ENCODE measurements at regions not wholly inside any gene's neighbourhood (a gene's known extent, or its start where the extent isn't known, plus 50 kb on each side); places are given as distances from the start of the nearest gene placed in this dataset.

GRCh38 chr10:88222881-88223280 is 359.5 kb downstream of the PTEN start:
- no peaks in the 10 kb centered on the region for H3K79me2 ChIP-seq (ENCODE audit: insufficient read depth, low read length)
- no peaks in the 10 kb centered on the region for H3K9me2 ChIP-seq (replicated peaks; ENCODE audit: insufficient read depth, low read length)
- no peak overlapping the region for H2AFZ ChIP-seq (ENCODE audit: low read depth, low read length, severe bottlenecking)
- H3K27ac ChIP-seq (ENCODE audit: low read depth, low read length) = no peak overlapping the region
- H3K4me3 ChIP-seq (ENCODE audit: insufficient read depth, low read length, poor library complexity, severe bottlenecking) = no peak overlapping the region
- H3K4me2 ChIP-seq (ENCODE audit: low read depth, low read length, poor library complexity, severe bottlenecking) = no peak overlapping the region
- H4K20me1 ChIP-seq (ENCODE audit: low read depth, low read length) = no peaks in the 10 kb centered on the region
- H3K27me3 ChIP-seq (ENCODE audit: low read length) = no peaks in the 10 kb centered on the region
- no peaks in the 10 kb centered on the region for H3F3A ChIP-seq (ENCODE audit: insufficient read depth)
- no peaks in the 10 kb centered on the region for H3K9me3 ChIP-seq (ENCODE audit: insufficient read depth, low read length)
- H3K9ac ChIP-seq (ENCODE audit: low read length) = no peak overlapping the region
- H3K36me3 ChIP-seq (ENCODE audit: low read length) = no peaks in the 10 kb centered on the region
- TF ChIP-seq EZH2phosphoT487 (conservative IDR thresholded peaks at IDR 0.05; ENCODE audit: low read length) = no peak
- TF ChIP-seq, protein P1, sequence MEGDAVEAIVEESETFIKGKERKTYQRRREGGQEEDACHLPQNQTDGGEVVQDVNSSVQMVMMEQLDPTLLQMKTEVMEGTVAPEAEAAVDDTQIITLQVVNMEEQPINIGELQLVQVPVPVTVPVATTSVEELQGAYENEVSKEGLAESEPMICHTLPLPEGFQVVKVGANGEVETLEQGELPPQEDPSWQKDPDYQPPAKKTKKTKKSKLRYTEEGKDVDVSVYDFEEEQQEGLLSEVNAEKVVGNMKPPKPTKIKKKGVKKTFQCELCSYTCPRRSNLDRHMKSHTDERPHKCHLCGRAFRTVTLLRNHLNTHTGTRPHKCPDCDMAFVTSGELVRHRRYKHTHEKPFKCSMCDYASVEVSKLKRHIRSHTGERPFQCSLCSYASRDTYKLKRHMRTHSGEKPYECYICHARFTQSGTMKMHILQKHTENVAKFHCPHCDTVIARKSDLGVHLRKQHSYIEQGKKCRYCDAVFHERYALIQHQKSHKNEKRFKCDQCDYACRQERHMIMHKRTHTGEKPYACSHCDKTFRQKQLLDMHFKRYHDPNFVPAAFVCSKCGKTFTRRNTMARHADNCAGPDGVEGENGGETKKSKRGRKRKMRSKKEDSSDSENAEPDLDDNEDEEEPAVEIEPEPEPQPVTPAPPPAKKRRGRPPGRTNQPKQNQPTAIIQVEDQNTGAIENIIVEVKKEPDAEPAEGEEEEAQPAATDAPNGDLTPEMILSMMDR (IDR thresholded peaks at IDR 0.05; ENCODE audit: insufficient read depth, low read length, poor library complexity, severe bottlenecking) = no peak

All from SU-DHL-6 (cell line).